IgD-negative memory B cell (primary cell): ENCODE measurements at regions not wholly inside any gene's neighbourhood (a gene's known extent, or its start where the extent isn't known, plus 50 kb on each side); places are given as distances from the start of the nearest gene placed in this dataset.

Experiments
- H3K27ac Mint-ChIP-seq, 3 donors: one replicate each; pipeline ENCODE4 v1.8.0; 2020 to 2022; ENCODE audit warnings: mild to moderate bottlenecking in 3 of 3, mixed read lengths in 3 of 3, moderate library complexity in 1 of 3
- H3K27me3 Mint-ChIP-seq: one replicate; pipeline ENCODE4 v1.8.0; 2021; ENCODE audit warnings: mixed read lengths
- H3K36me3 Mint-ChIP-seq: one replicate; pipeline ENCODE4 v1.8.0; 2020; ENCODE audit warnings: mild to moderate bottlenecking, mixed read lengths
- H3K4me1 Mint-ChIP-seq, 3 donors: one replicate each; pipeline ENCODE4 v1.8.0; 2020 to 2022; ENCODE audit warnings: mixed read lengths in 3 of 3, mild to moderate bottlenecking in 1 of 3
- H3K4me3 Mint-ChIP-seq, 4 donors: one replicate each; pipeline ENCODE4 v1.8.0; 2020 to 2022; ENCODE audit warnings: mild to moderate bottlenecking in 4 of 4, mixed read lengths in 4 of 4, moderate library complexity in 3 of 4
- H3K9me3 Mint-ChIP-seq, 3 donors: one replicate each; pipeline ENCODE4 v1.8.0; 2020 to 2021; ENCODE audit warnings: mixed read lengths in 3 of 3, mild to moderate bottlenecking in 1 of 3

GRCh38 chr13:85603735-85604134 is 195.5 kb downstream of the SLITRK6 start:
- H3K4me3 Mint-ChIP-seq: no peak overlapping the region
- H3K36me3 Mint-ChIP-seq: peaks cover 1% of the 10 kb centered on the region
- H3K27me3 Mint-ChIP-seq: no peaks in the 10 kb centered on the region
- peaks cover 2 to 15% (median 5%) of the 10 kb centered on the region in 3 donors for H3K9me3 Mint-ChIP-seq
- no peak overlapping the region for H3K27ac Mint-ChIP-seq
- H3K4me1 Mint-ChIP-seq: no peaks in the 10 kb centered on the region

GRCh38 chr13:85601526-85601925 is 197.7 kb downstream of the SLITRK6 start:
- H3K36me3 Mint-ChIP-seq: peaks cover 1% of the 10 kb centered on the region
- H3K27me3 Mint-ChIP-seq: no peaks in the 10 kb centered on the region
- no peak overlapping the region for H3K27ac Mint-ChIP-seq
- H3K4me1 Mint-ChIP-seq: no peaks in the 10 kb centered on the region
- no peak overlapping the region for H3K4me3 Mint-ChIP-seq
- H3K9me3 Mint-ChIP-seq: peaks cover 2 to 16% (median 5%) of the 10 kb centered on the region in 3 donors

DNA sequence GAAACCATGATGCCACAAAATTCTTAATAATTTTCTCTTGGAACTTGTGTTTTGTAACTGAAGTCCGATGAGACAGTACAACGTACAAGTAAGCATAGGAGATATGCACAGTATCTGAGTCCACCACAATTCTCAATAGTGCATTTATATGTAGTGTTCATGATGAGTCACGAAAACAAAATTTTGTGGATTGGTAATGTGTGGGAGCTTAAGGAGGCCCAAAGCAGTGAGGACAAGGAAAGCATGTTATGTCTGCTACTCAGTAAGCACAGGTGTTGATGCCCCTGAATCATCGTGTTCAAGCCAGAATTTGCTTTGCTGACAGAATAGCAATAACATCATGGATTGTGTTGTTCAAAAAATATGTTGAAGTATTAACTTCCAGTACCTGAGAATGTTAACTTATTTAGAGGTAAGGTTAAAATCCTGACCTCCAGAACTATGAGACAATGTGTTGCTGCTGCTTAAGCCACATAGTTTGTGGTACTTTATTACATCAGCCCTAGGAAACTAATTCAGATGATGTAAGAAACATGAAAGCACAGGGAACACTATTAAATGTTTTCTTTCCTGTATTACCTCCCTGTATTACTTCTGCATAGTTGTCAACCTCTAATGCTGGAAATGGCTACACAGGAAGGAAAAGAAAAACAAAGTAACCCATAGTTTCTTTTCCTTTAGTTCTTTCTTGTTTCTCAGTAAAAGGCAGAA is 201.3 kb downstream of the SLITRK6 start:
- Mint-ChIP-seq H3K36me3 (peaks cover 1% of the 10 kb centered on the region), H3K9me3 (peaks cover 5 to 14% (median 5%) of the 10 kb centered on the region in 3 donors), H3K4me3 (no peak overlapping the region), H3K27ac (no peak overlapping the region), H3K27me3 (no peaks in the 10 kb centered on the region), H3K4me1 (no peaks in the 10 kb centered on the region)

DNA sequence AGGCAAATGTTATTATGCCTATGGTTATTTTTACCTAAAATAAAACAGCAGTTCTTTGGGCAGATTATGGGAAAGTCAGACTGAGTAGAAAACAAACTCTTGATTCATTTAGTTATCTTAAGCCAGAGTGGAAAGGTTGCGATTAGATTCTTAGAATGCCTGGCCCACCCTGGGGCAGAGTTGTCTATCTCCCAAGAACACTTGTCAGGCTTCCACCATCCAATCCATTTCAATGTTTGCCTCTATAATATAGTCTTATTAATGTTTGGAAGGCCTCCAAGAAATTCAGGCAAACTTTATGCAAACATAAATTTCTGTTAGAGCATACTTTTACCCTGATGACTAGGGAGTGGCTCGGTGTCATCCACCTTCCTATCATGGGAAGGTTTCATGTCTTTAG is 207.0 kb downstream of the SLITRK6 start:
- H3K4me1 Mint-ChIP-seq: no peaks in the 10 kb centered on the region

DNA sequence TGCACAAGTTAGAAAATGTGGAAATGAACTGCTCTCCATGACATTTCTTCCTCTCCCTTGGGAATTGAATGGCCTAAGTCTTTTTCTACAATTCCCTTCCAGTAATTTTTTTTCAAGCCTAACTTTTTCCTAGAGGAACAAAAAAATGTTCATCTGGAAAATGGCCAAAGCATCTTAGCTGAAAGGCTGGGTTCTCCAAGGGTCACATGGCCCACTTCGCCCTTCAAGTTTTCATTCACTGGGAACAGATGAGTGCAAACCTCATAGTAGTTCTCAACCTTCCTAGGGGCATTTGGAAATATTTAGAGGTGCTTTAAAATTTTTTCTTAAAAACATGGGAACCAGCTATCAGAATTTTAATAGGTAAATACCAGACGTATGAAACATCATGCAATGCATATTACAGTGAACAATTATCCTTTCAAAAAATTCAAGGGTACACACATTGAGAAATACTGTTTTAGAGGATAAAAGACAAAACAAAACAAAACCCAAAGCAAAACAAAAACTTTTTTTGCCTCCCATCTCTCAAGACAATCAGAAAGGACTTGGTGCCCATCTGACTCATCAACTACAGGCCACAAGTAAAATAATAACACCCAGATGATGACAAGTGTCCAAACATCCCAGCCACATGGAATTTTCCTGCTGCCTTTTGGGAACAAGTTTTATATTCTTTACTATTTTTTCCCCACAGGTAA is 208.8 kb downstream of the SLITRK6 start:
- peaks cover 4 to 11% (median 5%) of the 10 kb centered on the region in 3 donors for H3K9me3 Mint-ChIP-seq
- H3K4me1 Mint-ChIP-seq: no peaks in the 10 kb centered on the region
- no peaks in the 10 kb centered on the region for H3K27me3 Mint-ChIP-seq
- no peaks in the 10 kb centered on the region for H3K36me3 Mint-ChIP-seq
- H3K4me3 Mint-ChIP-seq: no peak overlapping the region
- no peak overlapping the region for H3K27ac Mint-ChIP-seq

More for the DNA sequence above, 207.0 kb downstream of the SLITRK6 start:
- Mint-ChIP-seq H3K9me3 (peaks cover 2 to 15% (median 7%) of the 10 kb centered on the region in 3 donors), H3K4me3 (no peak overlapping the region), H3K36me3 (no peaks in the 10 kb centered on the region), H3K27me3 (no peaks in the 10 kb centered on the region), H3K27ac (no peak overlapping the region)

DNA sequence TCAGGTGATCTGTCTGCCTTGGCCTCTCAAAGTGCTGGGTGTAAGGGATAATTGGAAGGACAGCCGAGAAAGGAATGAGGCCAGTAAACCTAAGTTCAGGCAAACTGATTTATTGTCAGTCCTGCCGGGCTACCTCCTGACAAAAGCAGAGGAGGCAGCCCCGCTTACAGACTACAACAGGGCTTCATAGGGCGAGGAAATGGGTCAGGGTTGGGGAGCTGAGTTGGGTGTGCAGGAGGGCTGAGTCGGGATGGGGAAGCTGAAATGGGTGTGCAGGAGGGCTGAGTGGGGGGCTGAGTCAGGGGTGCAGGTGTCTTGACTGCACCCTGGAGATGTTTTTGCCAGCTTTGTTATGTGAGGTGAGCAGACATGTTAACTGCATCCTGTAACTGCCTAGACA is 210.2 kb downstream of the SLITRK6 start:
- Mint-ChIP-seq H3K4me3 (no peak overlapping the region), H3K27ac (peak overlapping the region in 1 of 3 donors; percentile 77), H3K4me1 (no peaks in the 10 kb centered on the region), H3K27me3 (no peaks in the 10 kb centered on the region), H3K36me3 (no peaks in the 10 kb centered on the region), H3K9me3 (peaks cover 4 to 7% (median 5%) of the 10 kb centered on the region in 3 donors)

GRCh38 chr13:85588359-85588758 is 210.9 kb downstream of the SLITRK6 start:
- Mint-ChIP-seq H3K36me3 (no peaks in the 10 kb centered on the region), H3K9me3 (peaks cover 4 to 7% (median 5%) of the 10 kb centered on the region in 3 donors), H3K27me3 (no peaks in the 10 kb centered on the region), H3K4me1 (no peaks in the 10 kb centered on the region), H3K27ac (no peak overlapping the region), H3K4me3 (no peak overlapping the region)

DNA sequence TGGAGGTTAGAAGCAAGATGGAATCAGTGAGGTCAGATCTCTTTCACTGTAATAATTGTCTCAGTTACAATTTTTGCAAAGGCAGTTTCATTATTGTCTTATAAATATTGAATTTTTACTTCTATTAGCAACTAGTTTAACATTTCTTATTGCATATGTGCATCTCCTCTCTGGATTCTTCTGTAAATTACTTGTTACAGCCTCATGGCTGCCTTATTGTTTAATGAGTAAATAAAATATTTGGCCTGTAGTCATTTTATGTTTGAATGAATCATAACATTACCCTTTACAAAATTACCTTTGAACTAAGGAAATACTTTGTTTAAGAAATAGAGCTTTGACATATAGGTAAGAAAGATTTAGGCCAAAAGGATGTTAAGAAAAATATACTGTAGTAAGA is 212.4 kb downstream of the SLITRK6 start:
- Mint-ChIP-seq H3K9me3 (peaks cover 4 to 7% (median 5%) of the 10 kb centered on the region in 3 donors), H3K4me3 (no peak overlapping the region), H3K4me1 (no peaks in the 10 kb centered on the region), H3K36me3 (no peaks in the 10 kb centered on the region), H3K27ac (no peak overlapping the region), H3K27me3 (no peaks in the 10 kb centered on the region)

- Mint-ChIP-seq H3K4me3 (no peak overlapping the region), H3K27ac (no peak overlapping the region)
Observed at GRCh38 chr13:85586422-85586831, 212.8 kb downstream of the SLITRK6 start.

GRCh38 chr13:85582890-85583289 is 216.3 kb downstream of the SLITRK6 start:
- H3K4me1 Mint-ChIP-seq: no peaks in the 10 kb centered on the region
- no peak overlapping the region for H3K4me3 Mint-ChIP-seq
- H3K27me3 Mint-ChIP-seq: no peaks in the 10 kb centered on the region
- no peaks in the 10 kb centered on the region for H3K36me3 Mint-ChIP-seq
- H3K9me3 Mint-ChIP-seq: peaks cover 0 to 5% (median 0%) of the 10 kb centered on the region in 3 donors
- no peak overlapping the region for H3K27ac Mint-ChIP-seq

More at GRCh38 chr13:85586422-85586831, 212.8 kb downstream of the SLITRK6 start:
- peaks cover 4 to 7% (median 5%) of the 10 kb centered on the region in 3 donors for H3K9me3 Mint-ChIP-seq
- no peaks in the 10 kb centered on the region for H3K27me3 Mint-ChIP-seq
- H3K4me1 Mint-ChIP-seq: no peaks in the 10 kb centered on the region
- H3K36me3 Mint-ChIP-seq: no peaks in the 10 kb centered on the region

DNA sequence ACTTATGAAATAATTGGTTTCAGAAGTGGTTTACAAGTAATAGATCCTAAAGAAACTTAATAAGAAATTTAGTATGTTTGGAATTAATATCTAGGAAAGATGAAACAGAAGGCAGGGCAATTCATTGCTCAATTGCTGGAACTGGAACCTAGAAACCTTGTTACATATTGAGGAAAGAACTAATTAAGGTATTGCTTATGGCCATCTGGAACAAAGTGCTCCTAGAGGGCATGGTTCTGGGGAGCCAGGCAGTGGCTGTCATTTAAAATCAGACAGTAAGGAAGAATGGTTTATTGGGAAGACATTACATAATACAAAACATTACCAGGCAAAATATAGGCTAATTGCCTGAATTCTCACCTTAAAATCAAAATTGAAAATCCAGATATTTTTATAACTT is 224.1 kb downstream of the SLITRK6 start:
- Mint-ChIP-seq H3K9me3 (peaks cover 0 to 4% (median 2%) of the 10 kb centered on the region in 3 donors), H3K27ac (no peak overlapping the region), H3K4me1 (no peaks in the 10 kb centered on the region), H3K4me3 (no peak overlapping the region), H3K36me3 (no peaks in the 10 kb centered on the region), H3K27me3 (no peaks in the 10 kb centered on the region)

- no peaks in the 10 kb centered on the region for H3K27me3 Mint-ChIP-seq
- no peak overlapping the region for H3K4me3 Mint-ChIP-seq
- no peaks in the 10 kb centered on the region for H3K36me3 Mint-ChIP-seq
- peaks cover 0 to 2% (median under 1%) of the 10 kb centered on the region in 3 donors for H3K9me3 Mint-ChIP-seq
- H3K4me1 Mint-ChIP-seq: no peaks in the 10 kb centered on the region
- H3K27ac Mint-ChIP-seq: no peak overlapping the region
Observed at GRCh38 chr13:85567909-85568308, 231.3 kb downstream of the SLITRK6 start.

- Mint-ChIP-seq H3K4me1 (no peaks in the 10 kb centered on the region), H3K4me3 (no peak overlapping the region), H3K27me3 (no peaks in the 10 kb centered on the region), H3K9me3 (peaks cover 1 to 5% (median 3%) of the 10 kb centered on the region in 3 donors), H3K27ac (no peak overlapping the region), H3K36me3 (no peaks in the 10 kb centered on the region)
Observed at GRCh38 chr13:85565652-85566051, 233.6 kb downstream of the SLITRK6 start.

- H3K27me3 Mint-ChIP-seq: no peaks in the 10 kb centered on the region
- peaks cover 1 to 5% (median 3%) of the 10 kb centered on the region in 3 donors for H3K9me3 Mint-ChIP-seq
Observed at GRCh38 chr13:85564598-85564997, 234.6 kb downstream of the SLITRK6 start.

GRCh38 chr13:85562282-85562681 is 236.9 kb downstream of the SLITRK6 start:
- Mint-ChIP-seq H3K27me3 (no peaks in the 10 kb centered on the region), H3K27ac (no peak overlapping the region), H3K36me3 (no peaks in the 10 kb centered on the region), H3K4me1 (no peaks in the 10 kb centered on the region), H3K4me3 (no peak overlapping the region), H3K9me3 (peaks cover 1 to 7% (median 2%) of the 10 kb centered on the region in 3 donors)

More at GRCh38 chr13:85564598-85564997, 234.6 kb downstream of the SLITRK6 start:
- Mint-ChIP-seq H3K4me3 (no peak overlapping the region), H3K27ac (no peak overlapping the region), H3K4me1 (no peaks in the 10 kb centered on the region), H3K36me3 (no peaks in the 10 kb centered on the region)
